ENCODE measurements at regions not wholly inside any gene's neighbourhood (a gene's known extent, or its start where the extent isn't known, plus 50 kb on each side); places are given as distances from the start of the nearest gene placed in this dataset.

DNA sequence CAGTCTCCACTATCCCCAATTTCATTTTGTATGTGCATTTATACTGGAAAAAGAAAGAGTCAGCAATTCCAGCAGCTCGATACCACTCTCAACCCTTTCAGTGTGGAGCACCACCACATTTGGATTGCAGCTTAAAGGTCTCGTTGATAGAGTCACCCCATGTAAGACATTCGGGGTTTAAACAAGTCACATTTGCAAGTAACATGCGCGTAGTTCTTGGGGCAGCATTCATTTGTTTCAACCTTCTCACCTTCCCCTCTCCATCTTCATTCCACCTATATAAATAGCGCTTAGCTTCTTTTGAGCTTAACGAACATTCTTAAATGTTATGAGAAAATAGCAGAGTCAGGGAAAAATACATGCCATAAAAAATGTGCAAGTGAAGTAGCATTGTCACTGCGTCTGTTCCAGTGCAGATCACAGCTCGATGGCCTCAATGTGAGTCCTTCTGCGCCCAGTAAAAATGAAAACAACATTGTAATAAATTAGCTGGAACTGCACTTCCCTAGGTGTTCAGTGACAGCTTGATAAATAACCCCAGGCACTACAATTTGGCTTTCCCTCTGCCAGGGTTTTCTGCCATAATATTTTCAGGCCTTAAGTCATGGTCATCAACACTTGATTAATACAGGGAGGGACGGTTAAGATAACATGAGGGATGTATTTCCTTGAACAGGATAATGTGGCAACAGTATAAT, 737.8 kb upstream of the NRSN1 start:
- intact Hi-C loops (cut with DNase I; ENCODE audit: low total_unique reads) = no loop called here
- Histone ChIP-seq H3K9me3 (no peaks in the 10 kb centered on the region), H3K4me1 (no peaks in the 10 kb centered on the region), H3K36me3 (no peaks in the 10 kb centered on the region), H3K27me3 (replicated peaks in 1 of 7) (no peaks in the 10 kb centered on the region), H3K27ac (no peak overlapping the region), H3K4me3 (no peak overlapping the region)
- whole genome bisulfite sequencing, 5 donors = 87 to 93% (median 90%) methylated on average over 11 of the region's 11 CpGs
- DNase-seq = no peak
- no peak for TF ChIP-seq POLR2A (IDR thresholded peaks at IDR 0.05)
- TF ChIP-seq, protein P1, sequence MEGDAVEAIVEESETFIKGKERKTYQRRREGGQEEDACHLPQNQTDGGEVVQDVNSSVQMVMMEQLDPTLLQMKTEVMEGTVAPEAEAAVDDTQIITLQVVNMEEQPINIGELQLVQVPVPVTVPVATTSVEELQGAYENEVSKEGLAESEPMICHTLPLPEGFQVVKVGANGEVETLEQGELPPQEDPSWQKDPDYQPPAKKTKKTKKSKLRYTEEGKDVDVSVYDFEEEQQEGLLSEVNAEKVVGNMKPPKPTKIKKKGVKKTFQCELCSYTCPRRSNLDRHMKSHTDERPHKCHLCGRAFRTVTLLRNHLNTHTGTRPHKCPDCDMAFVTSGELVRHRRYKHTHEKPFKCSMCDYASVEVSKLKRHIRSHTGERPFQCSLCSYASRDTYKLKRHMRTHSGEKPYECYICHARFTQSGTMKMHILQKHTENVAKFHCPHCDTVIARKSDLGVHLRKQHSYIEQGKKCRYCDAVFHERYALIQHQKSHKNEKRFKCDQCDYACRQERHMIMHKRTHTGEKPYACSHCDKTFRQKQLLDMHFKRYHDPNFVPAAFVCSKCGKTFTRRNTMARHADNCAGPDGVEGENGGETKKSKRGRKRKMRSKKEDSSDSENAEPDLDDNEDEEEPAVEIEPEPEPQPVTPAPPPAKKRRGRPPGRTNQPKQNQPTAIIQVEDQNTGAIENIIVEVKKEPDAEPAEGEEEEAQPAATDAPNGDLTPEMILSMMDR (IDR thresholded peaks at IDR 0.05 in 8 of 11, conservative IDR thresholded peaks at IDR 0.05 in 3 of 11) = no peak

GRCh38 chr6:23389386-23389785, 736.6 kb upstream of the NRSN1 start:
- no peaks in the 10 kb centered on the region for H3K4me1 ChIP-seq
- no peaks in the 10 kb centered on the region for H3K27me3 ChIP-seq (replicated peaks in 1 of 7)
- H3K27ac ChIP-seq = no peak overlapping the region
- DNase-seq = no peak
- TF ChIP-seq, protein P1 (IDR thresholded peaks at IDR 0.05 in 8 of 11, conservative IDR thresholded peaks at IDR 0.05 in 3 of 11) = no peak
- no peak for TF ChIP-seq POLR2A (IDR thresholded peaks at IDR 0.05)
- no peak for TF ChIP-seq POLR2AphosphoS5 (IDR thresholded peaks at IDR 0.05)
- intact Hi-C loops (cut with DNase I; ENCODE audit: low total_unique reads) = no loop called here
- no peaks in the 10 kb centered on the region for H3K36me3 ChIP-seq
- H3K4me3 ChIP-seq = no peak overlapping the region
- 82 to 93% (median 91%) methylated on average over 3 of the region's 3 CpGs for WGBS, 5 donors
- no peaks in the 10 kb centered on the region for H3K9me3 ChIP-seq

DNA sequence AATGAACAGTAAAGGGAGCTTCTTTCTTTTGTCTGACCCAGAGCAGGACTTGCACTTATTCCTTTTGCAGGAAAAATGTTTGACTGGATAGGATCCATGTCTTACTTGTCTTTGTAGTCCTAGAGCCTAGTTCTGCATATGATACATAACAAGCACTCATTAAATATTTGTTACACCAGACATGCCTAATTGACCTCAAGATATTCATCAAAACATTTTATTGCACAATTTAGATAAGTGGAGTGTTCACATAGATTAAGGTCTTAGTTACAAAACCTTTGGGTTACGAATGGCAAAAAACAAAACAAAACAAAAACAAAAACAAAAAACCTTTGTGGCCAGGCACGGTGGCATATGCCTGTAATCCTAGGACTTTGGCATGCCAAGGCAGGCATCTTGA, 735.8 kb upstream of the NRSN1 start:
- intact Hi-C loops (cut with DNase I; ENCODE audit: low total_unique reads) = no loop called here
- TF ChIP-seq POLR2AphosphoS5 (IDR thresholded peaks at IDR 0.05) (no peak), POLR2A (IDR thresholded peaks at IDR 0.05) (no peak)
- TF ChIP-seq, protein P1 (IDR thresholded peaks at IDR 0.05 in 8 of 11, conservative IDR thresholded peaks at IDR 0.05 in 3 of 11) = no peak
- H3K9me3 ChIP-seq = no peaks in the 10 kb centered on the region
- no peak overlapping the region for H3K27ac ChIP-seq
- H3K27me3 ChIP-seq (replicated peaks in 1 of 7) = no peaks in the 10 kb centered on the region
- no peaks in the 10 kb centered on the region for H3K36me3 ChIP-seq
- H3K4me3 ChIP-seq = no peak overlapping the region
- no peak for DNase-seq
- WGBS, 5 donors = 58 to 88% (median 77%) methylated on average over 2 of the region's 2 CpGs
- H3K4me1 ChIP-seq = no peaks in the 10 kb centered on the region

DNA sequence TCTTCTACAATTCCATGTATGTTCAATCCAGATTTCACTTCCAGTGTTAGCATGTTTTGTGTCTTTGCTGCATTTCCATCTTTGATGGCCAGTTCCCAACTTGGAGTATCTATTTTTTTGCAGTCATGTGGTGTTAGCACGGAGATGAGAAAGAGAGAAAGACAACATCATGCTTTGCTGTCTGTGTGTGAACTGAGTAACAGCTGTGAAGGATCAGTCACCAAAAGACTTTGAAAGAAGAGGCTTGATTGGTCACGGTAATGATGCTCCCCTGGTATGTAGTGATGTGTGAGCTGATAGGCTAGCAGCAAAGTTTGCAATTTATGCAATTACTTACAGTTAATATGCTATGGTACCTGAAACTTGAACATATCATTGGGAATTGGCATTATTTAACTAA, 731.3 kb upstream of the NRSN1 start:
- TF ChIP-seq, protein P1 (IDR thresholded peaks at IDR 0.05 in 8 of 11, conservative IDR thresholded peaks at IDR 0.05 in 3 of 11) = no peak
- Histone ChIP-seq H3K27ac (no peak overlapping the region), H3K36me3 (no peaks in the 10 kb centered on the region), H3K4me1 (no peaks in the 10 kb centered on the region), H3K4me3 (no peak overlapping the region), H3K9me3 (no peaks in the 10 kb centered on the region), H3K27me3 (replicated peaks in 1 of 7) (no peaks in the 10 kb centered on the region)
- 58 to 82% (median 65%) methylated on average over 2 of the region's 2 CpGs for WGBS, 5 donors
- intact Hi-C loops (cut with DNase I; ENCODE audit: low total_unique reads) = no loop called here
- DNase-seq = no peak
